ENCODE measurements at regions not wholly inside any gene's neighbourhood (a gene's known extent, or its start where the extent isn't known, plus 50 kb on each side); places are given as distances from the start of the nearest gene placed in this dataset.

GRCh38 chr11:98029832-98030231, 990.9 kb upstream of the CNTN5 start:
- Histone ChIP-seq H2AFZ (ENCODE audit: low read depth) (no peak overlapping the region), H3K79me2 (ENCODE audit: insufficient read depth) (no peaks in the 10 kb centered on the region), H3K4me1 (ENCODE audit: control insufficient read depth in 1 of 2, insufficient read depth in 2 of 2, low read depth in 1 of 2, low read length in 1 of 2) (no peaks in the 10 kb centered on the region), H3K4me2 (no peak overlapping the region), H3F3A (replicated peaks; ENCODE audit: insufficient read depth) (no peaks in the 10 kb centered on the region), H3K27ac (ENCODE audit: low read depth in 2 of 2, low read length in 1 of 2) (no peak overlapping the region), H4K20me1 (ENCODE audit: insufficient read depth) (no peaks in the 10 kb centered on the region), H3K9me3 (no peaks in the 10 kb centered on the region), H3K9ac (no peak overlapping the region), H3K27me3 (ENCODE audit: insufficient read depth) (no peaks in the 10 kb centered on the region), H3K4me3 (ENCODE audit: low read depth in 2 of 2, low read length in 1 of 2) (no peak overlapping the region), H3K9me2 (no peaks in the 10 kb centered on the region), H3K36me3 (replicated peaks in 1 of 2; ENCODE audit: control insufficient read depth in 1 of 2, insufficient read depth in 2 of 2, low read length in 1 of 2) (no peaks in the 10 kb centered on the region)
- WGBS (ENCODE audit: low lambda C conversion rate): 50% methylated on average over 1 of the region's 1 CpG
- ChIA-PET CTCF (no interaction called here), POLR2A (no interaction called here)
- no peak for DNase-seq
- TF ChIP-seq ELF1 (IDR thresholded peaks at IDR 0.05) (no peak), PBX3 (IDR thresholded peaks at IDR 0.05) (no peak), IRF3 (IDR thresholded peaks at IDR 0.05; ENCODE audit: low read depth, low read length) (no peak), FOSL2 (IDR thresholded peaks at IDR 0.05; ENCODE audit: borderline replicate concordance, low read depth) (no peak), SIN3A (IDR thresholded peaks at IDR 0.05; ENCODE audit: borderline replicate concordance, low read depth, low read length) (no peak)

- TF ChIP-seq FOXJ3 (CRISPR knock-in tag; IDR thresholded peaks at IDR 0.05): no peak
- TF ChIP-seq IRF3 (IDR thresholded peaks at IDR 0.05; ENCODE audit: low read depth, low read length): no peak
- TF ChIP-seq JUND (IDR thresholded peaks at IDR 0.05): no peak
- TF ChIP-seq MAX (IDR thresholded peaks at IDR 0.05; ENCODE audit: low read depth): no peak
- no peak for TF ChIP-seq USF1 (IDR thresholded peaks at IDR 0.05; ENCODE audit: borderline replicate concordance, low read depth)
- no peak for TF ChIP-seq RXRA (IDR thresholded peaks at IDR 0.05; ENCODE audit: borderline replicate concordance, low read depth)
- TF ChIP-seq MXI1 (IDR thresholded peaks at IDR 0.05; ENCODE audit: low read depth, low read length): no peak
- no peak for TF ChIP-seq SIN3A (IDR thresholded peaks at IDR 0.05; ENCODE audit: borderline replicate concordance, low read depth, low read length)
- no peak overlapping the region for H3K27ac ChIP-seq (ENCODE audit: low read depth in 2 of 2, low read length in 1 of 2)
- H3K4me2 ChIP-seq: no peak overlapping the region
- no peak overlapping the region for H3K9ac ChIP-seq
- no peaks in the 10 kb centered on the region for H4K20me1 ChIP-seq (ENCODE audit: insufficient read depth)
- CTCF ChIA-PET: no interaction called here
- WGBS (ENCODE audit: low lambda C conversion rate): 84% methylated on average over 5 of the region's 5 CpGs
- no peaks in the 10 kb centered on the region for H3K79me2 ChIP-seq (ENCODE audit: insufficient read depth)
- no peak for DNase-seq
- H3K27me3 ChIP-seq (ENCODE audit: insufficient read depth): no peaks in the 10 kb centered on the region
- no peaks in the 10 kb centered on the region for H3K36me3 ChIP-seq (replicated peaks in 1 of 2; ENCODE audit: control insufficient read depth in 1 of 2, insufficient read depth in 2 of 2, low read length in 1 of 2)
- no peak overlapping the region for H3K4me3 ChIP-seq (ENCODE audit: low read depth in 2 of 2, low read length in 1 of 2)
- H3K4me1 ChIP-seq (ENCODE audit: control insufficient read depth in 1 of 2, insufficient read depth in 2 of 2, low read depth in 1 of 2, low read length in 1 of 2): no peaks in the 10 kb centered on the region
- no peaks in the 10 kb centered on the region for H3K9me3 ChIP-seq
- POLR2A ChIA-PET: no interaction called here
- H3F3A ChIP-seq (replicated peaks; ENCODE audit: insufficient read depth): no peaks in the 10 kb centered on the region
- H3K9me2 ChIP-seq: no peaks in the 10 kb centered on the region
- H2AFZ ChIP-seq (ENCODE audit: low read depth): no peak overlapping the region
These were observed 983.9 kb upstream of the CNTN5 start for GRCh38 chr11:98036810-98037209.

All from SK-N-SH (cell line).